ENCODE measurements at regions not wholly inside any gene's neighbourhood (a gene's known extent, or its start where the extent isn't known, plus 50 kb on each side); places are given as distances from the start of the nearest gene placed in this dataset.

DNA sequence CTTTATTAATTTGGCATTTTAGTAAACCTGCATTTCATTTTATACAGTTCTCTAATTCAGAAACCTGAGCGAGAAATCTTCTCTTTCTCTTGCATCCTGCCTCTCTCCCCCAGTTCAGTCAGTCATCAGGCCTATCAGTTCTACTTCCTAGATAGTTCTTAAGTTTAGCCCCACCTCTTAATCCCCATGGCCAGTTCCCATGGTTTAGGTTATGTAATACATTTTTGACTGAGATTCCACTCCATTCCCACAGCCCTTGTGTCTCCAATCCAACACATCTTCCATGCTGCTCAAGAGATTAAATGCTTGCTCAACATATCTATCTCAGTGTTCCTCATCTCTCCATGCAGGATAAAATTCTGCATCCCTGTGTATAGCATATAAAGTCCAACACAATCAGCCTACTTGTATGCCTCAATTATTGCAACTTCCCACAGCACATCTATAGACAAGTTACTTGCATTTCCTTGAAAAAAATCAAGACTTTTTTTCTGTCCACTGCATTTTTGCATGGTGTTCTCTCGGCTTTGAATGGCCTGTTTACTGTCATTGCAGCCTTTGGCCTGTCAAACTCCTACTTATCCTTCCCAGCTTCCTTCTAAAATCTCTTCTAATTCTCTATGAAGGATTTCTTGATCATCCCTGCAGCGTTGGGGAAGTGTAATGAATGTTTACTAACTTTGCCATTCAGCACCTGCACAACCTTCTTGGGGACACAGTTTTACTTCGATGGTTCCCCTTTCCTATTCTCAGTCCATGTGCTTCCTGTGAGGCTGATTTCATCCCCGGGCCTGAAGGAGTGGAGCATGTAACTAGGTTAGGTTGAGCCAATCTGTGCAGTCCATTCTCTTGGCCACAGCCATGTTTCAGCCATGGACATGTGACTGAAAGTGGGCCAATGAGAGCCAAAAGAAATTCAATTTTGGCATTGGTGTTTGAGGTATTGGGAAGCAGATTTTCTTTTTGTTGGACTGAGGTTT lies 80.8 kb downstream of the DACT1 start:
- H3K36me3 ChIP-seq (replicated peaks; ENCODE audit: control insufficient read depth, insufficient read depth, low read length): no peaks in the 10 kb centered on the region
- DNase-seq: no peak
- no peak overlapping the region for H3K4me3 ChIP-seq (ENCODE audit: insufficient read depth, low read depth, low read length)
- H3K27me3 ChIP-seq (ENCODE audit: control insufficient read depth, insufficient read depth, low read length): no peaks in the 10 kb centered on the region

- Histone ChIP-seq H3K27me3 (ENCODE audit: control insufficient read depth, insufficient read depth, low read length) (no peaks in the 10 kb centered on the region), H3K36me3 (replicated peaks; ENCODE audit: control insufficient read depth, insufficient read depth, low read length) (no peaks in the 10 kb centered on the region), H3K4me3 (ENCODE audit: insufficient read depth, low read depth, low read length) (no peak overlapping the region)
- DNase-seq: no peak
Measured at GRCh38 chr14:58721723-58722122, 84.0 kb downstream of the DACT1 start.

DNA sequence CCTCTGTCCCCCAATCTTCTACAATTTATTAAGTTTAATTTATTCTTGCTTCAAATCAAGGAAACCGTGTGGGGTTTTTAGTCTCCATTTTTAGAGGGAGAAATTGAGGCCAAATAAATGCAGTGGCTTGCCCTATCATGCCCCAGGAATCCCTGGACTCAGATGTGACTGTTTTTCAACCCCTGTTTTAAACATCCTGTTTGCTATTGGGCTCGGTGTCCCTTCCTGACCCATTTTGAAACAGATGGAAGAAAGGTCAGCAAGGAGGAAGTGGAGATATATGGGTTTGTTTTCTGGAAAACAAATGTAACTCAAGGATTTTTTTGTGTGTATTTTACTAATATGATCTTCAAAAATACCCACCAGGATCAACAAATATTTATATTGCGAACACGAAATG lies 84.7 kb downstream of the DACT1 start:
- Histone ChIP-seq H3K36me3 (replicated peaks; ENCODE audit: control insufficient read depth, insufficient read depth, low read length) (no peaks in the 10 kb centered on the region), H3K27me3 (ENCODE audit: control insufficient read depth, insufficient read depth, low read length) (no peaks in the 10 kb centered on the region), H3K4me3 (ENCODE audit: insufficient read depth, low read depth, low read length) (no peak overlapping the region)
- DNase-seq: no peak

- Histone ChIP-seq H3K4me3 (ENCODE audit: insufficient read depth, low read depth, low read length) (no peak overlapping the region), H3K27me3 (ENCODE audit: control insufficient read depth, insufficient read depth, low read length) (no peaks in the 10 kb centered on the region), H3K36me3 (replicated peaks; ENCODE audit: control insufficient read depth, insufficient read depth, low read length) (no peaks in the 10 kb centered on the region)
- DNase-seq: no peak
Measured at GRCh38 chr14:58724206-58724605, 86.4 kb downstream of the DACT1 start.

DNA sequence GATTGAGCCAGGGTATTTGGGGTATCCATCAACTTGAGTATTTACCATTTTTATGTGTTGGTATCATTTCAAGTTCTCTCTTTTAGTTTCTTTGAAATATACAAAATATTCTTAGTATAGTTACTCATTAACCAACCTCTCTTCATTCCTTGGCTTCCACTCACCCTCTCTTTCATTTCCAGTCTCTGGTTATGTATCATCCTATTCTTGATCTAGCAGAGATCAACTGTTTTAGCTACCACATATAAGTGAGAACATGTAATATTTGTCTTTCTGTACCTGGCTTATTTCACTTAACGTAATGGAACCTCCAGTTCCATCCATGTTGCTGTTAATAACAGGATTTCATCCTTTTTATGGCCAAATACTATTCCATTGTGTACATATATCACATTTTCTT lies 86.9 kb downstream of the DACT1 start:
- no peak overlapping the region for H3K4me3 ChIP-seq (ENCODE audit: insufficient read depth, low read depth, low read length)
- DNase-seq: no peak
- no peaks in the 10 kb centered on the region for H3K36me3 ChIP-seq (replicated peaks; ENCODE audit: control insufficient read depth, insufficient read depth, low read length)
- no peaks in the 10 kb centered on the region for H3K27me3 ChIP-seq (ENCODE audit: control insufficient read depth, insufficient read depth, low read length)

- H3K36me3 ChIP-seq (replicated peaks; ENCODE audit: control insufficient read depth, insufficient read depth, low read length): no peaks in the 10 kb centered on the region
- H3K4me3 ChIP-seq (ENCODE audit: insufficient read depth, low read depth, low read length): no peak overlapping the region
- no peaks in the 10 kb centered on the region for H3K27me3 ChIP-seq (ENCODE audit: control insufficient read depth, insufficient read depth, low read length)
- DNase-seq: no peak
Measured at GRCh38 chr14:58725226-58725625, 87.5 kb downstream of the DACT1 start.

GRCh38 chr14:58725871-58726270 lies 88.1 kb downstream of the DACT1 start:
- no peaks in the 10 kb centered on the region for H3K27me3 ChIP-seq (ENCODE audit: control insufficient read depth, insufficient read depth, low read length)
- no peaks in the 10 kb centered on the region for H3K36me3 ChIP-seq (replicated peaks; ENCODE audit: control insufficient read depth, insufficient read depth, low read length)

GRCh38 chr14:58730792-58731464 lies 93.2 kb downstream of the DACT1 start:
- DNase-seq: no peak
- H3K36me3 ChIP-seq (replicated peaks; ENCODE audit: control insufficient read depth, insufficient read depth, low read length): no peaks in the 10 kb centered on the region
- no peaks in the 10 kb centered on the region for H3K27me3 ChIP-seq (ENCODE audit: control insufficient read depth, insufficient read depth, low read length)
- H3K4me3 ChIP-seq (ENCODE audit: insufficient read depth, low read depth, low read length): no peak overlapping the region

More at GRCh38 chr14:58725871-58726270, 88.1 kb downstream of the DACT1 start:
- no peak overlapping the region for H3K4me3 ChIP-seq (ENCODE audit: insufficient read depth, low read depth, low read length)
- no peak for DNase-seq

- Histone ChIP-seq H3K36me3 (replicated peaks; ENCODE audit: control insufficient read depth, insufficient read depth, low read length) (no peaks in the 10 kb centered on the region), H3K4me3 (ENCODE audit: insufficient read depth, low read depth, low read length) (no peak overlapping the region), H3K27me3 (ENCODE audit: control insufficient read depth, insufficient read depth, low read length) (no peaks in the 10 kb centered on the region)
- no peak for DNase-seq
Measured at GRCh38 chr14:58731465-58732293, 93.9 kb downstream of the DACT1 start.

DNA sequence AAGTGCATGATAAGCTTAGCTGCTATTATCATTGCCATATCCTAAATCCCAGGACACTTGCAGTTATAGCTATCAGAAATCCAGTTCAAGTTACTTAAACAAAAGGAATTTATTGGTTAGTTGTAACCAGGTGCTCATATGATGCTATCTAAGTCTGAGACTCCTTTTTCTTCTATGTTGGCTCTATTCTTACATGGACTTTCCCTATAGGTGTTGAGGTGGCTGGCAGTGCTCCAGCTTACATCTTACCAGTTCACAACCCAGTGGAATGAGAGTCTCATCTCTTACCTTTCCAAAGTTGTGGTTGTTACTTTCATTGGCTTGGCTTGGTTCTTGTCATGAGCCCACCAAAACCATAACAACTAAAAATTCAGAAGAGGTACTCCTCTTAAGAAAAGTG lies 94.6 kb downstream of the DACT1 start:
- no peak for DNase-seq
- H3K27me3 ChIP-seq (ENCODE audit: control insufficient read depth, insufficient read depth, low read length): no peaks in the 10 kb centered on the region
- H3K4me3 ChIP-seq (ENCODE audit: insufficient read depth, low read depth, low read length): no peak overlapping the region
- no peaks in the 10 kb centered on the region for H3K36me3 ChIP-seq (replicated peaks; ENCODE audit: control insufficient read depth, insufficient read depth, low read length)

GRCh38 chr14:58733451-58734208 lies 95.9 kb downstream of the DACT1 start:
- DNase-seq: no peak
- Histone ChIP-seq H3K27me3 (ENCODE audit: control insufficient read depth, insufficient read depth, low read length) (no peaks in the 10 kb centered on the region), H3K36me3 (replicated peaks; ENCODE audit: control insufficient read depth, insufficient read depth, low read length) (no peaks in the 10 kb centered on the region), H3K4me3 (ENCODE audit: insufficient read depth, low read depth, low read length) (no peak overlapping the region)

DNA sequence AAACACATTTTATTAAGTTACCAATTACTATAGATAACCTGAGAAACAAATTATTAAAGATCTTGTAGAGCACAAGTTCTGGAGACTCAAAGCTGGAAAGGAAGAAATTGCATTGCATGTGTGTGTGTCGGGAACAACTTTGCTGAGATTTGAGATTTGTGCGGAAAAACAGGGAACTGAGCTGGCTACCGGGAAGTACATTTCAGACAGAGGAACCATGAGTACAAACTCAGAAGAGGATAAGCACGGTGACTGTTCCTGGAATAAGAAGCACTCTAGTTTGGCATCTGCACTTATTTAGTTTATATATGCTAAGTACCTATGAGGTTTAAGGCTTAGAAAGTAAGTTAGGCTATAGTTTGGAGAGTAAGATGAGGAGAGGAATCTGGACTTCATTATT lies 97.8 kb downstream of the DACT1 start:
- no peak for DNase-seq
- H3K4me3 ChIP-seq (ENCODE audit: insufficient read depth, low read depth, low read length): no peak overlapping the region
- no peaks in the 10 kb centered on the region for H3K36me3 ChIP-seq (replicated peaks; ENCODE audit: control insufficient read depth, insufficient read depth, low read length)
- H3K27me3 ChIP-seq (ENCODE audit: control insufficient read depth, insufficient read depth, low read length): no peaks in the 10 kb centered on the region

GRCh38 chr14:58736606-58737005 lies 98.8 kb downstream of the DACT1 start:
- H3K4me3 ChIP-seq (ENCODE audit: insufficient read depth, low read depth, low read length): no peak overlapping the region
- no peak for DNase-seq
- H3K27me3 ChIP-seq (ENCODE audit: control insufficient read depth, insufficient read depth, low read length): no peaks in the 10 kb centered on the region
- no peaks in the 10 kb centered on the region for H3K36me3 ChIP-seq (replicated peaks; ENCODE audit: control insufficient read depth, insufficient read depth, low read length)

DNA sequence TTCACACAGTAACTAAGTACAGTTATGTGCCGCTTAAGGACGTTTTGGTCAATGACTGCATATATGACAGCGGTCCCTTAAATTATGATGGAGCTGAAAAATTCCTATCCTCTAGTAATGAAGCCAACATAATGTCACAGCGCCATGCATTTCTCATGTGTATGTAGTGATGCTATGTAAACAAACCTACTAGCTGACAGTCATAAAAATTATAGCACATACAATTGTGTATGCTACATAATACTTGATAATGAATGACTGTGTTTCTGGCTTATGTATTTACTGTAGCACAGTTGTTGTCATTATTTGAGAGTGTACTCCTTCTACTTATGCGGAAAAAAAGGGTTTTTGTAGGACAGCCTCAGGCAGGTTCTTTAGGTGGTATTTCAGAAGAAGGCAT lies 99.7 kb downstream of the DACT1 start:
- H3K27me3 ChIP-seq (ENCODE audit: control insufficient read depth, insufficient read depth, low read length): no peaks in the 10 kb centered on the region
- H3K4me3 ChIP-seq (ENCODE audit: insufficient read depth, low read depth, low read length): no peak overlapping the region
- no peaks in the 10 kb centered on the region for H3K36me3 ChIP-seq (replicated peaks; ENCODE audit: control insufficient read depth, insufficient read depth, low read length)
- no peak for DNase-seq

Data from H7 (cell line).